ENCODE measurements at regions not wholly inside any gene's neighbourhood (a gene's known extent, or its start where the extent isn't known, plus 50 kb on each side); places are given as distances from the start of the nearest gene placed in this dataset.

DNA sequence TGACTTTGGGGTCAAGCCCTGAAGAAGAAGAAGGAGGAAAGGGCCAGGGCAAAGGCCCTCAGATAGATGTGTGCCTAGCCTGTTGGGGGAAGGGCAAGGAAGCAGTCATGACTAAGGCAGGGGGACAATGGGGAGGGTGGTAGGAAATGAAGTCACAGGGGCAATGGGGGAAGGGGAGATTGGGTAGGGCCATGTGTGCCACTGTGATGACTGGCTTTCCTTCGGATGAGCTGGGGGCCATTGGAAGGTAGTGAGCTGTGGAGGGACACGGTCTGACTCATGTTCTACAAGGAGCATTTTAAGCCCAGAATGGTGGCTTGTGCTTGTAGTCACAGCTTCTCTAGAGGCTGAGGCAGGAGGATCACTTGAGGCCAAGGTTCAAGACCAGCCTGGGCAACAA is 642.0 kb downstream of the MID1IP1 start:
- TF ChIP-seq, protein P1, sequence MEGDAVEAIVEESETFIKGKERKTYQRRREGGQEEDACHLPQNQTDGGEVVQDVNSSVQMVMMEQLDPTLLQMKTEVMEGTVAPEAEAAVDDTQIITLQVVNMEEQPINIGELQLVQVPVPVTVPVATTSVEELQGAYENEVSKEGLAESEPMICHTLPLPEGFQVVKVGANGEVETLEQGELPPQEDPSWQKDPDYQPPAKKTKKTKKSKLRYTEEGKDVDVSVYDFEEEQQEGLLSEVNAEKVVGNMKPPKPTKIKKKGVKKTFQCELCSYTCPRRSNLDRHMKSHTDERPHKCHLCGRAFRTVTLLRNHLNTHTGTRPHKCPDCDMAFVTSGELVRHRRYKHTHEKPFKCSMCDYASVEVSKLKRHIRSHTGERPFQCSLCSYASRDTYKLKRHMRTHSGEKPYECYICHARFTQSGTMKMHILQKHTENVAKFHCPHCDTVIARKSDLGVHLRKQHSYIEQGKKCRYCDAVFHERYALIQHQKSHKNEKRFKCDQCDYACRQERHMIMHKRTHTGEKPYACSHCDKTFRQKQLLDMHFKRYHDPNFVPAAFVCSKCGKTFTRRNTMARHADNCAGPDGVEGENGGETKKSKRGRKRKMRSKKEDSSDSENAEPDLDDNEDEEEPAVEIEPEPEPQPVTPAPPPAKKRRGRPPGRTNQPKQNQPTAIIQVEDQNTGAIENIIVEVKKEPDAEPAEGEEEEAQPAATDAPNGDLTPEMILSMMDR (IDR thresholded peaks at IDR 0.05), result no peak
- peaks cover 9% of the 10 kb centered on the region for H3K9me3 Mint-ChIP-seq
- H3K4me1 Mint-ChIP-seq (ENCODE audit: low read depth), result no peaks in the 10 kb centered on the region
- peaks cover 5% of the 10 kb centered on the region; the same call in 1 of the 2 replicates for H3K36me3 Mint-ChIP-seq (ENCODE audit: low read depth)
- H3K27me3 Mint-ChIP-seq (ENCODE audit: insufficient read depth), result peaks cover 4% of the 10 kb centered on the region
- no peak overlapping the region for H3K27ac Mint-ChIP-seq
- H3K4me3 Mint-ChIP-seq, result no peak overlapping the region
- DNase-seq, result no peak

DNA sequence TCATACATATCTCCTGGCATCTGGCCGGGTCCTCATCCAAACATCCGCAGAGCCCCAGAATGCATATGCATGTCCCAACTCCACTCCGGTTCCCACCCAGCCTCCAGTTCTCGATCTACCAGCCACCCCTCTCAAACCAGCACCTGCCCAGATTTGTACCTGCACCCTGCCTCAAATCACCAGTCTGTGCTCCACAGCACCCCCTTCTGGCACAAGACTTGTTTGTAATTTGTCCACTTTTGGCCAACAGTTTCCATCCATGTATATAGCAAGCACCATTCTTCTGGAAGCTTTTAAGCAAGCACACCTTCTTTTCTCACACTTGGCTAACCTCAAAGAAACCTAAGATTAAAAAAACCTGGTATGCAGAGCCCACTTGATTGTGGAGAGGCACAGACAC is 644.1 kb downstream of the MID1IP1 start:
- Mint-ChIP-seq H3K27me3 (ENCODE audit: insufficient read depth) (peaks cover 4% of the 10 kb centered on the region), H3K4me3 (no peak overlapping the region), H3K36me3 (ENCODE audit: low read depth) (peaks cover 5% of the 10 kb centered on the region; the same call in 1 of the 2 replicates), H3K4me1 (ENCODE audit: low read depth) (no peaks in the 10 kb centered on the region), H3K27ac (no peak overlapping the region), H3K9me3 (peaks cover 9% of the 10 kb centered on the region)
- DNase-seq, result no peak
- TF ChIP-seq, protein P1 (IDR thresholded peaks at IDR 0.05), result peak; percentile 34; the same call in 1 of the 2 replicates

DNA sequence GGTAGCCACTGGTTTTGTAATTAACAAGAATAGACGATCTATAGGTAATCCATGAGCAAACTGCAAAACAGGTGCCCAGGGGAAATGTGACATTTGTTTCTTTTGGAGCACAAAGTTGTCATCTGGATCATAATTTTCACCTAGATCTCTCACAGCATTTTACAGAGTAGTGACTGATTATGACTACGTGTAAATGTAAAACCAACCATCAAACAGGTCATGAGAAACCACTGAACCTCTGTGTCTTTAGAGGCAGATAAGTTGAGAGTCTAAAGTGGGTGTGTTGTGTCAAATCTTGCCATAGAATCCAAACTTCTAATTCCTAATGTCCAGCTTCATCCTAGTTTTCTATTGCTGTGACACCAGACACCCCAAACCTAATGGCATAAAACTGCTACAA is 648.1 kb downstream of the MID1IP1 start:
- Mint-ChIP-seq H3K4me3 (no peak overlapping the region), H3K27me3 (ENCODE audit: insufficient read depth) (peaks cover 2% of the 10 kb centered on the region), H3K9me3 (peaks cover 4% of the 10 kb centered on the region; the same call in 1 of the 2 replicates), H3K36me3 (ENCODE audit: low read depth) (no peaks in the 10 kb centered on the region), H3K4me1 (ENCODE audit: low read depth) (no peaks in the 10 kb centered on the region), H3K27ac (no peak overlapping the region)
- TF ChIP-seq, protein P1 (IDR thresholded peaks at IDR 0.05), result no peak
- no peak for DNase-seq

DNA sequence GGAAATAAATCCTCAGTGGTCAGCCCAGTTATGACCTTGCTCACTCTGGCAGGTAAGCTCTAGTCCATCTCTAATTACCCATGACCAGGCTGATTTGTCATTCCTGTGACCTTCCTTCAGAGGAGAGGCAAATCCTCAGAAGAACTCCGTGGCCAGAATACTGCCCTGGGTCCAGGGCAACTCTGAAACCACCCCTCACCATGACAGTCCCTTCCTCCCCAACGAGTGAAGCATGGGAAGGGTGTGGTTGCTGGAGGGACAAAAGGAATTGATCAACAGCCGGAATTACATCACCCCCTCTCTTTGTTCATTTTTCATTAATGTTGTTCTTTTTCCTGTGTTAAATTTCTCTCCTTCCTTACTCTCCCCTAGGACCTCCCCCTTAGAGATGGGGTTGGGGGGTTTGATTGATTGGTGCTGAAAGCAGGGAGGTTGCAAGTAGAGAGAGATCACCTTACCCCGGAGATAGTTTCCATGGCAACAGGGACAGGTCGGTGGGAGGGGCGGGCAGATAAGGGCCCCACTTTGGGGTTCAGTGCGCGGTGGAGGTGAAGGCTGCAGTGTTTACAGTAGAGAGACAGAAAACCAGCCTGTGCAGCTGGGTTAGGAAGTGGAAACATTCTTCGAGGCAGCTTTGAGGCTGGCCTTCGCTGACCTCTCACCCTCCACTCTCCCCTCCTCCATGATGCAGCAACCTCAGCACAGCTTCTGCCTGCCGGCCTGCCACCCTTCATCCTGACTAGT is 647.4 kb downstream of the BCOR start:
- no peak overlapping the region for H3K4me3 Mint-ChIP-seq
- H3K27me3 Mint-ChIP-seq (ENCODE audit: insufficient read depth), result peaks cover 2% of the 10 kb centered on the region
- no peaks in the 10 kb centered on the region for H3K4me1 Mint-ChIP-seq (ENCODE audit: low read depth)
- DNase-seq, result no peak
- peaks cover 1% of the 10 kb centered on the region; the same call in 1 of the 2 replicates for H3K9me3 Mint-ChIP-seq
- TF ChIP-seq, protein P1 (IDR thresholded peaks at IDR 0.05), result no peak
- H3K36me3 Mint-ChIP-seq (ENCODE audit: low read depth), result no peaks in the 10 kb centered on the region
- no peak overlapping the region for H3K27ac Mint-ChIP-seq

DNA sequence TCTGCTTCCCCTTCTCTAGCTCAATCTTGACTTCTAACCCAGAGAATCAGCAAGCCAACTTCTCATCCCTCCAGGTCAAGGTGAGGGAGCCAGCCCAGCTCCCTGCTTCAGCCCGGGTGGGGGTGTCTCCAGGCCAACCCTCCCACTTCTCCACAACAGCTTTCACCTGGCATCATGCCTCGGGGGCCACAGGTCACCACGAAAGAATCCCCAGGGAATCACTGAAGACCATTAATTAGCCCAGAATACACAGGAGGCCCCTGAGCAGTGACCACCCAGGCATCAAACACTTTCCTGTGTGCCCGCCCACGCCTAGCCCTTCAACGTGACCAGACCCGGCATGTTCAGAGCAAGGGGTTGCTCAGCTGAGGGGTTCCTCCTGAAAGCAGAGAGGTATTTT is 646.7 kb downstream of the BCOR start:
- Mint-ChIP-seq H3K27ac (no peak overlapping the region), H3K9me3 (no peaks in the 10 kb centered on the region), H3K36me3 (ENCODE audit: low read depth) (no peaks in the 10 kb centered on the region), H3K4me3 (no peak overlapping the region), H3K4me1 (ENCODE audit: low read depth) (no peaks in the 10 kb centered on the region), H3K27me3 (ENCODE audit: insufficient read depth) (peaks cover 2% of the 10 kb centered on the region)
- TF ChIP-seq, protein P1 (IDR thresholded peaks at IDR 0.05), result no peak
- DNase-seq, result no peak

Data from HFFc6 (cell line).